ENCODE measurements at regions not wholly inside any gene's neighbourhood (a gene's known extent, or its start where the extent isn't known, plus 50 kb on each side); places are given as distances from the start of the nearest gene placed in this dataset.

GRCh38 chr4:122305853-122306252 lies 73.0 kb upstream of the ADAD1 start:
- DNase-seq (ENCODE audit: low spot score), result no peak

DNA sequence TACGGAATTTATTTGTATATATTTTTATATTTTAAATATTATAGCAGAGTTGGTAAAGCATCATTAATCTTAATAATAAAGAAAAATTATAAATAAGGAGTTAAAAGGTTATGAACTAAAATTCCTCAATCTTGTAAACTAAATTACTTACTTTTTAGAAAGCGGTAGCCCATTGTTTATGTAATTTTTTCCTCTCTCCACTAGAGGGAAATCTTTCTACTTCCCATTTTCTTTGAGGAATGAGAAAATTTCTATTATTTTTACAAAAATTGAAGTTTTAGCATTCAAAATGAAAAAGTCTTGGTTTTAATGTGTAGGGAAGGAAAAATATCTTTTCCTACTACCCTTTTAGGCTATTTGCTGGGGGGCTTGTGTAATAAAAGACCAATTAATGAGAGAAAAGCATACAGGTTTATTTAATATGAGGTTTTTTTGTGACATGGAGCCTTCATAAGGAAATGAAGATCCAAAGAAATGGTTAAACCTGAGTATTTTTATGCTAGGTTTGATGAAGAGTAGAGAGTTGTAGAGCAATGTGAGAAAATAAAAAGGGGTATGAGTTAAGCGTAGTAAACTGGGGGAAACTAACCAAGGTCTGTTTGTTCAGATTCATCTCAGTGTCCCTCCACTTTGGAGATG lies 68.7 kb upstream of the ADAD1 start:
- DNase-seq (ENCODE audit: low spot score), result peak; percentile 25

- no peak for DNase-seq (ENCODE audit: low spot score)
Measured at GRCh38 chr4:122313006-122313646, 65.7 kb upstream of the ADAD1 start.

DNA sequence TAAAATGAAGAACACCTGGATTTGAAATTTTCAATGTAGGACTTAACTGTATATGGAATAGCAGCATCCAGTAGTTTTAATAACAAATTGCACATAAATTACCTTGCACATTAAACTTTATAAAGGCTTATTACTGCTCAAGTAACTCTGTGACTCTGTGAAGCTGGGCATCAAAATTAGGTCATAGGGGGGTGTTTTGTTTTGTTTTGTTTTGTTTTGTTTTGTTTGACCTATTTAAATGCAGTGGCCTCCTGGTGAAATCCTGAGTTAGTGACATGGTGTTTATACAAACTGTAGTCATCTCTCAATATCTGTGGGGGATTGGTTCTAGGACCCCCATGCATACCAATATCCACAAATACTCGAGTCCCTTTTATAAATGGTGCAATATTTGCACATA lies 51.9 kb upstream of the ADAD1 start:
- no peak for DNase-seq (ENCODE audit: low spot score)

DNA sequence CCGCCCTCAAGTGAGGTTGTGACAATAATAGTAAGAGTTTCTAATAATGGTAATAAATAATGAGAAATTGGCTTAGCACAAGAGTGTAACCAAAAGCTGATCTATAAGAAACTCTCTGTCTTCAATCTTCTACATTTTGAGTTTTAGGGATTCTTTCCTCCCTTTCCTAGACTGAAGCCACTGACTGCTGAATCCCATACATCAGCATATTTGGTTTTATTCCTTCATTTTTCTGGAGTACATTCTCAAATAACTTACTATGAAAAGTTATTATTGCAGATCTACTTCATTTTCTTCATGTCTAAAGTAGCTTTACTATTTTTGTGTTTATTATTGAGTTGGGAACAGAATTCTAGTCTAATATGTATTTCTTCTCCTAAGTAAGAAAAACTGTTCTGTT lies 49.9 kb upstream of the ADAD1 start:
- DNase-seq (ENCODE audit: low spot score), result no peak

All from NAMALWA (cell line).